ENCODE measurements at regions not wholly inside any gene's neighbourhood (a gene's known extent, or its start where the extent isn't known, plus 50 kb on each side); places are given as distances from the start of the nearest gene placed in this dataset.
"Not testable (repeated sequence)": the region's sequence is repeated elsewhere in the genome, so short reads cannot be mapped to it uniquely, and the experiment has no call there.

- DNase-seq (ENCODE audit: low spot score) = peak; percentile 71
Observed at GRCh38 chr13:78540058-78540457, 63.3 kb downstream of the POU4F1 start.

- DNase-seq (ENCODE audit: low spot score) = not testable (repeated sequence)
Observed at GRCh38 chr13:78526044-78526443, 77.3 kb downstream of the POU4F1 start.

DNA sequence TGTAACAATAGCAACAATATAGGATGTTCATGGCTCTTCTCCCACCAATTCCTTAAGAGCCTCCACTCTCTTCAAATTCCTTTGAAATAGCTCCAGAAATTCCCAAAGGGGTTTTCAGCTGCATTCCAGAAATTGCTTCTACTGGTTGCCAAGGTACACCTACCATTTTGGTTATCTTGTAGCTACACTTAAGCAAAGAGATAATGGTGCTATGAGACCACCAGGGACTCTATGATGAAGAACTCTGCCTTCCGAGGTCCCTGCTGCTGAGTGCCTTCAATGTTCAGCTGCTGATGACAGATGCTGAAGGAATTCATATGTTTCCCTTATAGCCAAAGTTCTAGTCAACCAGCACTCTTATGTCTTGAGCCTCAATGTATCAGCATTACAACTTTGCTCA lies 78.4 kb downstream of the POU4F1 start:
- no peak for DNase-seq (ENCODE audit: low spot score)

DNA sequence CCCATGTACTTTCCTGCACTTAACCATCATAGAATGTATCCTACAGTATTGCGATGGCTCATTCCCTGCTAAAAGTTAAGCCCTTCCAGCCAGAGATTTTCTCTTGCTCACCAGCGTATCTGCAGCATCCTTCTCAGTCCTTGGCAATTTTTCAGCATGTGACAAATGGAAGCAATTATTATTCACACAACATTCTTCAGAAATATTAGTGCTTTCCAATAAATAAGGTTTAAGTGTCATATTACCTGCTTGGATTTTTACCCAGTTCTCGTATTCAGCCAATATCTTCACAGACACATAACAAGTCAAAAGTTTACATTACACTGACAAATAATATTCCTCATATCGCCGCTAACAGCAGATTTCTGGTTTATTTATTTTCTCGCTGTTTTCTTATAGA lies 82.3 kb downstream of the POU4F1 start:
- DNase-seq (ENCODE audit: low spot score) = no peak

GRCh38 chr13:78520425-78520824 lies 82.9 kb downstream of the POU4F1 start:
- no peak for DNase-seq (ENCODE audit: low spot score)

GRCh38 chr13:78518482-78518881 lies 84.9 kb downstream of the POU4F1 start:
- DNase-seq (ENCODE audit: low spot score) = not testable (repeated sequence)

- DNase-seq (ENCODE audit: low spot score) = no peak
Observed at GRCh38 chr13:78499802-78500201, 103.5 kb downstream of the POU4F1 start.

GRCh38 chr13:78497702-78498355 lies 105.5 kb downstream of the POU4F1 start:
- no peak for DNase-seq (ENCODE audit: low spot score)

DNA sequence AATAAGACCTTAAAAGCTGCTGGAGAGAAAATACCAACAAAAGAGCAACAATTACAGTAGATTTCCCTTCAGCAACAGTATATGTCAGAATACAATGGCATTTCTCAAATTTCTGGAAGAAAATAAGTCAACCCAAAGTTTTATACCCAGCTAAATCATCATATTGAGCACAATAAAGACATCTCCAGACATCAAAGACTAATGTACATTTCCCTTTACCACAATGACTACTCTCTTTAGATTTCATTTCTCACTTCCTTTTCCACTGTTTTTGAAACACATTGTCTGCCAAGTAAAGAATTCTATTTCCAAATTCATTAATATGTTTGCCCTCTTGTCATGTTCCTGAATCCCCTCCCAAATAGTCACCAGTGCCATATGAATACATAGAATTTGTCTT lies 111.4 kb downstream of the POU4F1 start:
- DNase-seq (ENCODE audit: low spot score) = no peak

GRCh38 chr13:78490225-78490624 lies 113.1 kb downstream of the POU4F1 start:
- DNase-seq (ENCODE audit: low spot score) = not testable (repeated sequence)

DNA sequence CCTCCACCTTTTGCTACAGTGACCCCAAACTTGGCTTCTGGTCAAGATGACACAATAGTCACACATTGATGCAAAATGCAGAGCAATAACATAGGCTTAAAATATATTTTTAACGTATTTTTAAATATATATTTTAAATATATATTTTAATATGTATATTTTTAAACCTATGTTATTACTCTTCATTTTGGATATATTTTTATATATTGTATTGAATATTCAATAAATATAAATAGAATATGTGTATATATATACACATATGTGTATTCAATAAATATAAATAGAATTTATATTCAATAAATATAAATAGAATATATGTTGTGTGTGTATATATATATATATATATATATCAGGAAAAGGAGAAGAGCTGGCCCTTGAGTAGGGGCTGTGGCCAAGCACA lies 115.6 kb downstream of the POU4F1 start:
- DNase-seq (ENCODE audit: low spot score) = no peak

DNA sequence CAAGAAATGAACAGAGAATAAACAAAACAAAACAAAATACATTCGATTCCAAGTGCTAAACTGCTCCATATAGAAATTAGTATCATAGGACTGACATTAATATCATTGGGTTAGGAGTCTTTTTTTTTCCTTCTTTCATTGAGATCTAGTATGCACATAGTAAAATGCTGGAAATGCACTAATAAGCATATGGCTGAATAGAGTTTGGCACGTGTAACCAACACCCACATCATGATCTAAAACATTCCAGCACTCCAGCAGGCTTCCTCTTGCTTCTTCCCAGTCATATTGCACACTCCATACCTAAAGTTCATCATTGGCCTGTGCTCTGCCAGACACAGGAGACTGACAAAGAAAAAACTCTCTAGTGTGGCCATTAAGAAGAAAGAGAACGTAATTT lies 117.5 kb downstream of the POU4F1 start:
- DNase-seq (ENCODE audit: low spot score) = no peak

- no peak for DNase-seq (ENCODE audit: low spot score)
Observed at GRCh38 chr13:78478183-78478582, 125.2 kb downstream of the POU4F1 start.

- no peak for DNase-seq (ENCODE audit: low spot score)
Observed at GRCh38 chr13:78476910-78477309, 126.4 kb downstream of the POU4F1 start.

DNA sequence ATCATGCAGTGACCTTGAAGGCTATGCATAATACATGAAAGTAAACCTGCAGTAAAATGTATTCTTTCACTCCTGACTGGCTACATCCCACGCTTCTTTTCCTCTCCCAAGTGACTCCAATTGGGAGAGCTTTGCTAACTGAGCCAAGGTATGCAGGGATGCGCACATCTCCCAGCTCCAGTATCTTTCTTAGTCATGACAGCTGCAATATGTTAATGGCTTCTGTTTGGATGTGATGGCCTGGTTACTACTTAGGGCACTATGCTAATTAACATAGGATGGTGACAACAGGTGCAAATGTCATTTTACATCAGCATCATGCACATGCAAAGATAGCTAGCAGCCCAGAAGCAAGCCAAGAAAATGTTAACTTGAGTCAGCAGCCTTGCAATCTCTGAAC lies 134.7 kb downstream of the POU4F1 start:
- DNase-seq (ENCODE audit: low spot score) = no peak

DNA sequence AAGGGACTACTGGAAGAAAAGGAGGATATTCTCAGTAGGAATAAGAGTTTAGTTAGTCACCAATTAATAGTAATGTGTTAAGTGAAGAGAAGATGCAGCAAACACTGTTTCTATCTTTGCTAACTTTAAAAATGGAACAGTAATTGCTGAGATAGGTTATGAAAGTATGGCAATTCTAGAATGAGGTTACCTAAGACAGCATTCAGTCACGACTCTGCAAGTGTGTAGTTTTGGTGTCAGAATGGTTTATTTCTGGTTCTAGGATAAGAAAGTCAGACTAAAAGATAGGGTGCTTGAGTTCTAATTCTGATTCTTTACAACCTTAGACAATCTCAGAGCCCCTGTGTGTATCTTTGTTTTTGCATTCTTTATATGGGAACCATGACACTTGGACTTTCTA lies 138.1 kb downstream of the POU4F1 start:
- no peak for DNase-seq (ENCODE audit: low spot score)

DNA sequence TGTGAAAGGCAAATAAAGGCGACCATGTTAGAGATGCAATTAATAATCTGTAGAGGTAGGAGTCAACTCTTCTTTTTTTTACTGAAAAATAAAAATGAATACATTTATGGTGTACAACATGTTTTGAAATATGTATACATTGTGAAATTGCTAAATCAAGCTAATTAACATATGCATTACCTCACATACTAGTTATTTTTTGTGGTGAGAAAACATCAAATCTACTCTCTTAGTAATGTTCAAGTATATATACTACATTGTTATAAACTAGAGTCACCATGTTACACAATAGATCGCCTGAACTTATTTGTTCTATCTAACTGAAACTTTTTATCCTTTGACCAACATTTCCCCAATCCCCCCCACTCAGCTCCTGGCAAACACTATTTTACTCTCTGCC lies 143.2 kb downstream of the POU4F1 start:
- no peak for DNase-seq (ENCODE audit: low spot score)

DNA sequence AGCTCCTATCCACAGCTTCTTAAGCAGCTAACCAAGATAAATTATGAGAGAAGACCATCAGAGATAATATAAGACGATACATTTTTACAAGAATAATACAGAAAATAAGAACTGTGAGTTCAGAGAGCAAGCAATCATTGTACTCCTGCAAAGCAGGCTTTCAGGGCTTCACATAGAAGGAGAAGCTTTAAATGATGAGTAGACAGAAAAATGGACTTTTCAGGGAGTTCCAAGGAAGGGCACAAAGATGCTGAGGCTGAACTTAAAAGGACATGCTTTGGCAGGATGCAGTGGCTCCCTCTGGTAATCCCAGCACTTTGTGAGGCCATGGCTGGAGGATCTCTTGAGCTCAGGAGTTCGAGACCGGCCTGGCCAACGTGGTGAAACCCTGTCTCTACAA lies 159.5 kb downstream of the POU4F1 start:
- no peak for DNase-seq (ENCODE audit: low spot score)

- no peak for DNase-seq (ENCODE audit: low spot score)
Observed at GRCh38 chr13:78437781-78438180, 165.6 kb downstream of the POU4F1 start.

DNA sequence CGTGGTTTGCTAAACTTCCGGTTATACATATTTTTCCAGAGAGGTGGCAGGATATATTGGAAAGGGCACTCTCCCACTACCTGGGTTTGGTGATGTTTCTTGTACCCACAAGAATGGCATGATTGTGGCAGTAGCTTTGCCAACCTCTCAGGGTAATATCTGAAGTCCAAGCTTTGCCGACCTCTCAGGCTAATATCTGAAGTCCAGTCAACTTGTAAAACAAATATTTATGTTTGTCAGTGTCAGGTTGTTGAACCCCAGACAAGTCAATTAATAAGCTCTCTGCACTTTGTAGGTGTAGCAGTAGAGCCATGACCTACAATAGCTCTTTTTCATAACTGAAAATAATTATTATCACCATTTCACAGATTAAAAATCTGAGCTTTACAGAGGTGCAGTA lies 167.0 kb downstream of the POU4F1 start:
- no peak for DNase-seq (ENCODE audit: low spot score)

DNA sequence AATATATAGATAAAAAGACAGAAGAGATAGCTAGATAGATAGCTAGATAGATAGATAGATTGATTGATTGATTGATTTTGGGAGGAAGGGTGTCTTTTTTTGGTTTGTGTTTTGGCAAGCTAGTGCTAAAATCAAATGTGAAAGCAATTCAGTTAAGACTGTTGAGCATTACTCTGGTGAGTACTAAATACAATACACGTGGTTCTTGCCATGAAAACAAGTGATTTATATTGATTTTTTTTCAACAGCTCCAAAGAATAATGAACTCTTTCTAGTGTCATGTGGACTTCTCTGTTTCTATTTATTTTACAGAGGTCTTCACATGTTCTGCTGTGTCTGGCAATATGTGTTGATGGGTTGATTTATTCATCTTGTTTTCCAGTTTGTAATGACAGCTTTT lies 172.0 kb downstream of the POU4F1 start:
- DNase-seq (ENCODE audit: low spot score) = no peak

GRCh38 chr13:78430811-78431210 lies 172.5 kb downstream of the POU4F1 start:
- DNase-seq (ENCODE audit: low spot score) = no peak

- DNase-seq (ENCODE audit: low spot score) = no peak
Observed at GRCh38 chr13:78430166-78430791, 173.1 kb downstream of the POU4F1 start.

DNA sequence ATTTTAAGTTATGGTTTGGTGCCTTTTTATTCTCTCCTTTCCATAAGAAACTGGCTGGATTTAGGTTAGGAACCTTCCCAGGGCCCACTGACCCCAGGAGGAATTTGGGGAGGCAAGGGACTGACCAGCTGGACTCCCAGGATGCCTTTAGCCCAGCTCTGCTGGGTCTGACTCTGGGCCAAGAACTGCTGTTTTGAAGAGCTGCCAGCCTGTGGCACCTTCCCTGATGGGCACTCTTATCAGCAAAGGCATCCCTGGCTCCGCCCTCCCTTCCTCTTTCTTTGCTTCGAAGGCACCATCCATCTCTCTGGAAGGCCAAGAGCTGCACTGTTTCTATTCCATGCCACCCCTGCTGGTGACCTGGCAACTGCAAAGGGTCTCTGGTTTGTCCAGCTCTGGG lies 174.7 kb downstream of the POU4F1 start:
- DNase-seq (ENCODE audit: low spot score) = no peak

Data from kidney tubule cell (primary cell).